ENCODE measurements at regions not wholly inside any gene's neighbourhood (a gene's known extent, or its start where the extent isn't known, plus 50 kb on each side); places are given as distances from the start of the nearest gene placed in this dataset.

GRCh38 chr17:52982331-52982730, 823.8 kb upstream of the CA10 start:
- Histone ChIP-seq H3K4me2 (ENCODE audit: insufficient read depth, low read length) (no peak overlapping the region), H3K79me2 (ENCODE audit: control insufficient read depth, insufficient read depth, low read length) (no peaks in the 10 kb centered on the region), H3K36me3 (ENCODE audit: control insufficient read depth in 2 of 2, extremely low read depth in 1 of 2, insufficient read depth in 2 of 2, low read length in 2 of 2) (no peaks in the 10 kb centered on the region), H3K9me3 (replicated peaks; ENCODE audit: control insufficient read depth, insufficient read depth, low read length) (no peaks in the 10 kb centered on the region), H3K4me1 (ENCODE audit: control insufficient read depth, extremely low read depth, insufficient read depth, low read length) (no peaks in the 10 kb centered on the region), H3K27me3 (ENCODE audit: control insufficient read depth in 2 of 2, insufficient read depth in 2 of 2, low read length in 2 of 2) (no peaks in the 10 kb centered on the region), H2AFZ (ENCODE audit: low read depth, low read length) (no peak overlapping the region), H4K20me1 (replicated peaks; ENCODE audit: control insufficient read depth, extremely low read depth, insufficient read depth, low read length) (no peaks in the 10 kb centered on the region), H3K4me3 (replicated peaks in 1 of 3; ENCODE audit: insufficient read depth in 1 of 3, low read depth in 1 of 3, low read length in 3 of 3) (no peak overlapping the region), H3K9ac (replicated peaks; ENCODE audit: extremely low read depth, insufficient read depth, low read length) (no peak overlapping the region), H3K27ac (ENCODE audit: insufficient read depth, low read depth, low read length) (no peak overlapping the region), H3K9me1 (replicated peaks; ENCODE audit: control insufficient read depth, extremely low read depth, insufficient read depth, low read length) (no peaks in the 10 kb centered on the region)
- dilution Hi-C loops (cut with MboI; ENCODE audit: extremely low pct_ligation_motif_present, low sequenced_read_pairs) (no loop called here), intact Hi-C loops (cut with micrococcal nuclease) (no loop called here)
- BruUV-seq (replicated peaks): no TSS peak
- POLR2A ChIA-PET: no interaction called here
- FAIRE-seq (no peak), DNase-seq (ENCODE audit: low read depth, low spot score) (no peak)
- TF ChIP-seq MAX (IDR thresholded peaks at IDR 0.05; ENCODE audit: insufficient read depth, insufficient read length) (no peak), POLR2A (IDR thresholded peaks at IDR 0.05; ENCODE audit: low read depth, low read length) (no peak), EZH2 (IDR thresholded peaks at IDR 0.05; ENCODE audit: borderline replicate concordance, low read depth, low read length, severe bottlenecking) (no peak), POLR2AphosphoS5 (IDR thresholded peaks at IDR 0.05; ENCODE audit: insufficient read depth, low read depth, low read length) (no peak), MYC (IDR thresholded peaks at IDR 0.05; ENCODE audit: low read depth, low read length) (no peak)
- CTCF ChIA-PET: no interaction called here

DNA sequence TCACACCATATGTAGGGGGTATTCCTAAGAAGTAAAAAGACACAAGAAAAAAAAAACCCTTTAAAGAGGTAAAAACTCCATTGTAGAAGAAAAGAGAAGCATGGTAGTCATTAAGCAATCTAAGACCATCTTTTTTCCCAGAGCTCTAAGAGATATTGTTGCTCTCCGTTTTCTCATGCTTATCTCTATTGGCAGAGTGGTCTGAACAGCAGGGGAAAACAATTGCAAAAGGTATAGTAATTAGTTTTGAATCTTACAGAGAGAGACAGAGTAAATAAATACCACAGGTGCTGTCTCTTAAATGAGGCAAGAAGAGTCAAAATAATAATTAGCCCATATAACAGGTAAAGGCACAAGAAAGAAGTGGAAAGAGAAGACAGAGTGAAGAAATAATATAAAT, 821.4 kb upstream of the CA10 start:
- no peak for FAIRE-seq
- H3K4me1 ChIP-seq (ENCODE audit: control insufficient read depth, extremely low read depth, insufficient read depth, low read length): no peaks in the 10 kb centered on the region
- ChIA-PET POLR2A (no interaction called here), CTCF (no interaction called here)
- no peaks in the 10 kb centered on the region for H3K27me3 ChIP-seq (ENCODE audit: control insufficient read depth in 2 of 2, insufficient read depth in 2 of 2, low read length in 2 of 2)
- H3K9ac ChIP-seq (replicated peaks; ENCODE audit: extremely low read depth, insufficient read depth, low read length): no peak overlapping the region
- H4K20me1 ChIP-seq (replicated peaks; ENCODE audit: control insufficient read depth, extremely low read depth, insufficient read depth, low read length): no peaks in the 10 kb centered on the region
- intact Hi-C loops (cut with micrococcal nuclease): no loop called here
- dilution Hi-C loops (cut with MboI; ENCODE audit: extremely low pct_ligation_motif_present, low sequenced_read_pairs): no loop called here
- H2AFZ ChIP-seq (ENCODE audit: low read depth, low read length): no peak overlapping the region
- no peak overlapping the region for H3K27ac ChIP-seq (ENCODE audit: insufficient read depth, low read depth, low read length)
- no peaks in the 10 kb centered on the region for H3K79me2 ChIP-seq (ENCODE audit: control insufficient read depth, insufficient read depth, low read length)
- no TSS peak for BruUV-seq (replicated peaks)
- DNase-seq (ENCODE audit: low read depth, low spot score): no peak
- H3K36me3 ChIP-seq (ENCODE audit: control insufficient read depth in 2 of 2, extremely low read depth in 1 of 2, insufficient read depth in 2 of 2, low read length in 2 of 2): no peaks in the 10 kb centered on the region
- TF ChIP-seq FOS (IDR thresholded peaks at IDR 0.05; ENCODE audit: borderline replicate concordance, insufficient read depth, low read length): no peak
- TF ChIP-seq EZH2 (IDR thresholded peaks at IDR 0.05; ENCODE audit: borderline replicate concordance, low read depth, low read length, severe bottlenecking): no peak
- no peak for TF ChIP-seq CTCF (IDR thresholded peaks at IDR 0.05; ENCODE audit: extremely low read depth in 1 of 2, insufficient read depth in 1 of 2, low read depth in 1 of 2, low read length in 2 of 2)
- no peak for TF ChIP-seq GATA2 (IDR thresholded peaks at IDR 0.05; ENCODE audit: insufficient read depth, insufficient read length, low read depth, low read length)
- no peak for TF ChIP-seq MAX (IDR thresholded peaks at IDR 0.05; ENCODE audit: insufficient read depth, insufficient read length)
- no peaks in the 10 kb centered on the region for H3K9me3 ChIP-seq (replicated peaks; ENCODE audit: control insufficient read depth, insufficient read depth, low read length)
- H3K4me2 ChIP-seq (ENCODE audit: insufficient read depth, low read length): no peak overlapping the region
- no peaks in the 10 kb centered on the region for H3K9me1 ChIP-seq (replicated peaks; ENCODE audit: control insufficient read depth, extremely low read depth, insufficient read depth, low read length)
- H3K4me3 ChIP-seq (replicated peaks in 1 of 3; ENCODE audit: insufficient read depth in 1 of 3, low read depth in 1 of 3, low read length in 3 of 3): no peak overlapping the region
